ENCODE measurements at regions not wholly inside any gene's neighbourhood (a gene's known extent, or its start where the extent isn't known, plus 50 kb on each side); places are given as distances from the start of the nearest gene placed in this dataset.

GRCh38 chr15:69797615-69798014 is 300.1 kb downstream of the TLE3 start:
- ATAC-seq (no peak), DNase-seq (no peak)
- intact Hi-C loops (cut with DNase I) = loop anchor here in 1 of 10 donors (5.0 kb wide), 1 partner anchor 325 kb away; no protein-coding TSS in a partner anchor
- Histone ChIP-seq H3K27ac (no peak overlapping the region), H3K27me3 (no peaks in the 10 kb centered on the region), H3K36me3 (no peaks in the 10 kb centered on the region), H3K4me3 (no peak overlapping the region), H3K9me3 (no peaks in the 10 kb centered on the region), H3K4me1 (peaks cover 7 to 32% (median 21%) of the 10 kb centered on the region in 9 donors)
- 93 to 94% methylated on average over 3 of the region's 3 CpGs for whole genome bisulfite sequencing, 2 donors
- no peak for TF ChIP-seq CTCF (IDR thresholded peaks at IDR 0.05)

GRCh38 chr15:69798481-69799250 is 299.1 kb downstream of the TLE3 start:
- Histone ChIP-seq H3K27me3 (peaks cover 0 to 2% (median 0%) of the 10 kb centered on the region in 7 donors), H3K27ac (peak overlapping the region in 1 of 10 donors; percentile 70), H3K9me3 (no peaks in the 10 kb centered on the region), H3K4me3 (no peak overlapping the region), H3K36me3 (no peaks in the 10 kb centered on the region), H3K4me1 (peaks cover 7 to 29% (median 21%) of the 10 kb centered on the region in 9 donors)
- 69 to 77% methylated on average over 7 of the region's 7 CpGs for WGBS, 2 donors
- TF ChIP-seq CTCF (IDR thresholded peaks at IDR 0.05) = no peak
- ATAC-seq = peak in 2 of 8 donors; percentile 37 to 49
- intact Hi-C loops (cut with DNase I) = loop anchor here in 1 of 10 donors (5.0 kb wide), 1 partner anchor 326 kb away; no protein-coding TSS in a partner anchor
- DNase-seq = no peak

GRCh38 chr15:69801144-69801543 is 296.6 kb downstream of the TLE3 start:
- no peak overlapping the region for H3K27ac ChIP-seq
- peaks cover 0 to 22% (median 0%) of the 10 kb centered on the region in 7 donors for H3K27me3 ChIP-seq
- DNase-seq = no peak
- H3K9me3 ChIP-seq = no peaks in the 10 kb centered on the region
- intact Hi-C loops (cut with DNase I) = no loop called here
- H3K4me1 ChIP-seq = peaks cover 0 to 15% (median 0%) of the 10 kb centered on the region in 9 donors
- WGBS, 2 donors = 67 to 69% methylated on average over 9 of the region's 9 CpGs
- H3K4me3 ChIP-seq = no peak overlapping the region
- TF ChIP-seq CTCF (IDR thresholded peaks at IDR 0.05) = no peak
- no peaks in the 10 kb centered on the region for H3K36me3 ChIP-seq
- no peak for ATAC-seq

GRCh38 chr15:69802432-69802831 is 295.3 kb downstream of the TLE3 start:
- no peak overlapping the region for H3K27ac ChIP-seq
- DNase-seq = no peak
- H3K4me3 ChIP-seq = no peak overlapping the region
- H3K27me3 ChIP-seq = peaks cover 0 to 24% (median 0%) of the 10 kb centered on the region in 7 donors
- intact Hi-C loops (cut with DNase I) = no loop called here
- H3K9me3 ChIP-seq = no peaks in the 10 kb centered on the region
- WGBS, 2 donors = 80 to 89% methylated on average over 4 of the region's 4 CpGs
- no peaks in the 10 kb centered on the region for H3K36me3 ChIP-seq
- no peak for ATAC-seq
- H3K4me1 ChIP-seq = peaks cover 0 to 15% (median 0%) of the 10 kb centered on the region in 9 donors
- TF ChIP-seq CTCF (IDR thresholded peaks at IDR 0.05) = no peak

All from heart right ventricle (tissue), 16 donors.